ENCODE measurements at regions not wholly inside any gene's neighbourhood (a gene's known extent, or its start where the extent isn't known, plus 50 kb on each side); places are given as distances from the start of the nearest gene placed in this dataset.
"Not testable (repeated sequence)": the region's sequence is repeated elsewhere in the genome, so short reads cannot be mapped to it uniquely, and the experiment has no call there.

- no peaks in the 10 kb centered on the region for H3K9me3 ChIP-seq (ENCODE audit: control insufficient read depth in 4 of 4, insufficient read depth in 3 of 4, low read length in 3 of 4)
- no peaks in the 10 kb centered on the region for H3K4me1 ChIP-seq (ENCODE audit: control insufficient read depth in 5 of 5, insufficient read depth in 5 of 5, low read length in 5 of 5)
- no peak overlapping the region for H3K9ac ChIP-seq (ENCODE audit: insufficient read depth in 1 of 2, low read length in 2 of 2)
- no peak overlapping the region for H3K4me3 ChIP-seq
- no peak for TF ChIP-seq CTCF (IDR thresholded peaks at IDR 0.05; ENCODE audit: control extremely low read depth, extremely low read depth)
- H3K27me3 ChIP-seq (ENCODE audit: control insufficient read depth in 3 of 3, insufficient read depth in 3 of 3, low read length in 2 of 3) = no peaks in the 10 kb centered on the region
- DNase-seq (no peak), ATAC-seq (ENCODE audit: insufficient read depth, low FRiP score) (no peak)
- no peaks in the 10 kb centered on the region for H3K36me3 ChIP-seq (ENCODE audit: control insufficient read depth in 4 of 4, insufficient read depth in 4 of 4, low read length in 4 of 4)
- WGBS, 2 donors = 79 to 81% methylated on average over 2 of the region's 2 CpGs
- no peak overlapping the region for H3K27ac ChIP-seq (ENCODE audit: low read depth in 1 of 2, low read length in 1 of 2)
Measured at GRCh38 chr3:118675305-118675704, 359.3 kb downstream of the IGSF11 start.

- H3K9ac ChIP-seq (ENCODE audit: insufficient read depth in 1 of 2, low read length in 2 of 2); H3K27me3 ChIP-seq (ENCODE audit: control insufficient read depth in 3 of 3, insufficient read depth in 3 of 3, low read length in 2 of 3); ATAC-seq (ENCODE audit: insufficient read depth, low FRiP score); H3K4me3 ChIP-seq; H3K9me3 ChIP-seq (ENCODE audit: control insufficient read depth in 4 of 4, insufficient read depth in 3 of 4, low read length in 3 of 4); DNase-seq; H3K27ac ChIP-seq (ENCODE audit: low read depth in 1 of 2, low read length in 1 of 2); H3K36me3 ChIP-seq (ENCODE audit: control insufficient read depth in 4 of 4, insufficient read depth in 4 of 4, low read length in 4 of 4): not testable (repeated sequence)
- peaks cover 0 to 15% (median 4%) of the 10 kb centered on the region in 5 donors for H3K4me1 ChIP-seq (ENCODE audit: control insufficient read depth in 5 of 5, insufficient read depth in 5 of 5, low read length in 5 of 5)
Measured at GRCh38 chr3:118678663-118679062, 356.0 kb downstream of the IGSF11 start.

GRCh38 chr3:118682921-118683320 lies 351.7 kb downstream of the IGSF11 start:
- no peak for ATAC-seq (ENCODE audit: insufficient read depth, low FRiP score)
- Histone ChIP-seq H3K36me3 (ENCODE audit: control insufficient read depth in 4 of 4, insufficient read depth in 4 of 4, low read length in 4 of 4) (no peaks in the 10 kb centered on the region), H3K4me1 (ENCODE audit: control insufficient read depth in 5 of 5, insufficient read depth in 5 of 5, low read length in 5 of 5) (peaks cover 0 to 30% (median 4%) of the 10 kb centered on the region in 5 donors), H3K27ac (ENCODE audit: low read depth in 1 of 2, low read length in 1 of 2) (no peak overlapping the region), H3K4me3 (no peak overlapping the region), H3K9me3 (ENCODE audit: control insufficient read depth in 4 of 4, insufficient read depth in 3 of 4, low read length in 3 of 4) (peaks cover 0 to 1% (median 0%) of the 10 kb centered on the region in 4 donors), H3K9ac (ENCODE audit: insufficient read depth in 1 of 2, low read length in 2 of 2) (no peak overlapping the region), H3K27me3 (ENCODE audit: control insufficient read depth in 3 of 3, insufficient read depth in 3 of 3, low read length in 2 of 3) (no peaks in the 10 kb centered on the region)
- DNase-seq = peak; percentile 66 to 98 (median 94)
- WGBS, 2 donors = 64 to 83% methylated on average over 2 of the region's 2 CpGs
- TF ChIP-seq CTCF (IDR thresholded peaks at IDR 0.05; ENCODE audit: control extremely low read depth, extremely low read depth) = no peak

- Histone ChIP-seq H3K36me3 (ENCODE audit: control insufficient read depth in 4 of 4, insufficient read depth in 4 of 4, low read length in 4 of 4) (no peaks in the 10 kb centered on the region), H3K27me3 (ENCODE audit: control insufficient read depth in 3 of 3, insufficient read depth in 3 of 3, low read length in 2 of 3) (no peaks in the 10 kb centered on the region), H3K4me1 (ENCODE audit: control insufficient read depth in 5 of 5, insufficient read depth in 5 of 5, low read length in 5 of 5) (peaks cover 0 to 36% (median 4%) of the 10 kb centered on the region in 5 donors), H3K27ac (ENCODE audit: low read depth in 1 of 2, low read length in 1 of 2) (no peak overlapping the region), H3K9me3 (ENCODE audit: control insufficient read depth in 4 of 4, insufficient read depth in 3 of 4, low read length in 3 of 4) (peaks cover 0 to 1% (median 0%) of the 10 kb centered on the region in 4 donors), H3K9ac (ENCODE audit: insufficient read depth in 1 of 2, low read length in 2 of 2) (no peak overlapping the region), H3K4me3 (no peak overlapping the region)
- ATAC-seq (ENCODE audit: insufficient read depth, low FRiP score) (no peak), DNase-seq (no peak)
- WGBS, 2 donors = 87 to 89% methylated on average over 6 of the region's 6 CpGs
- no peak for TF ChIP-seq CTCF (IDR thresholded peaks at IDR 0.05; ENCODE audit: control extremely low read depth, extremely low read depth)
Measured at GRCh38 chr3:118683636-118684035, 351.0 kb downstream of the IGSF11 start.
